ENCODE measurements at regions not wholly inside any gene's neighbourhood (a gene's known extent, or its start where the extent isn't known, plus 50 kb on each side); places are given as distances from the start of the nearest gene placed in this dataset.

DNA sequence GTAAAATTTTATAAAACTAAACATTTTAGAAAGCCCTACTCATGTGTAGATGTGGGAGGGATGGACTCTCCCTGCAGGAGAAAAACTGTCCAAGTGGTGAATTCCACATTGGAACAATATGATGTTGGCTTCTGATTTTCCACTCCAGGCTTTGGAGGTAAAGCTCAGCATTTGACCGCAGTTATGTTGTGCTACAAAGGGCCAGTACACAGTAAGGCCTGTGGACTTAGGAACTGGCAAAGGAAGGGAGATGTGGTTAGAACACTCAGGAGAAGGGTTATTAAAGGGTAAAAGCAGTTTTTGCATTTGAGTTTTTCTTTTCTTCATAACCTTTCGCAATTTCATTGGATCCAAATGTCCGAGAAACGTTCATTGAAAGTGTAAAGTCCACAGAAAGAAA lies 150.3 kb upstream of the SASH1 start:
- no peak overlapping the region for H3K4me3 ChIP-seq (ENCODE audit: low read depth, low read length)
- TF ChIP-seq, protein P1, sequence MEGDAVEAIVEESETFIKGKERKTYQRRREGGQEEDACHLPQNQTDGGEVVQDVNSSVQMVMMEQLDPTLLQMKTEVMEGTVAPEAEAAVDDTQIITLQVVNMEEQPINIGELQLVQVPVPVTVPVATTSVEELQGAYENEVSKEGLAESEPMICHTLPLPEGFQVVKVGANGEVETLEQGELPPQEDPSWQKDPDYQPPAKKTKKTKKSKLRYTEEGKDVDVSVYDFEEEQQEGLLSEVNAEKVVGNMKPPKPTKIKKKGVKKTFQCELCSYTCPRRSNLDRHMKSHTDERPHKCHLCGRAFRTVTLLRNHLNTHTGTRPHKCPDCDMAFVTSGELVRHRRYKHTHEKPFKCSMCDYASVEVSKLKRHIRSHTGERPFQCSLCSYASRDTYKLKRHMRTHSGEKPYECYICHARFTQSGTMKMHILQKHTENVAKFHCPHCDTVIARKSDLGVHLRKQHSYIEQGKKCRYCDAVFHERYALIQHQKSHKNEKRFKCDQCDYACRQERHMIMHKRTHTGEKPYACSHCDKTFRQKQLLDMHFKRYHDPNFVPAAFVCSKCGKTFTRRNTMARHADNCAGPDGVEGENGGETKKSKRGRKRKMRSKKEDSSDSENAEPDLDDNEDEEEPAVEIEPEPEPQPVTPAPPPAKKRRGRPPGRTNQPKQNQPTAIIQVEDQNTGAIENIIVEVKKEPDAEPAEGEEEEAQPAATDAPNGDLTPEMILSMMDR (IDR thresholded peaks at IDR 0.05; ENCODE audit: low read depth, low read length, missing control alignments) = no peak
- no peak for DNase-seq (ENCODE audit: low read depth)

DNA sequence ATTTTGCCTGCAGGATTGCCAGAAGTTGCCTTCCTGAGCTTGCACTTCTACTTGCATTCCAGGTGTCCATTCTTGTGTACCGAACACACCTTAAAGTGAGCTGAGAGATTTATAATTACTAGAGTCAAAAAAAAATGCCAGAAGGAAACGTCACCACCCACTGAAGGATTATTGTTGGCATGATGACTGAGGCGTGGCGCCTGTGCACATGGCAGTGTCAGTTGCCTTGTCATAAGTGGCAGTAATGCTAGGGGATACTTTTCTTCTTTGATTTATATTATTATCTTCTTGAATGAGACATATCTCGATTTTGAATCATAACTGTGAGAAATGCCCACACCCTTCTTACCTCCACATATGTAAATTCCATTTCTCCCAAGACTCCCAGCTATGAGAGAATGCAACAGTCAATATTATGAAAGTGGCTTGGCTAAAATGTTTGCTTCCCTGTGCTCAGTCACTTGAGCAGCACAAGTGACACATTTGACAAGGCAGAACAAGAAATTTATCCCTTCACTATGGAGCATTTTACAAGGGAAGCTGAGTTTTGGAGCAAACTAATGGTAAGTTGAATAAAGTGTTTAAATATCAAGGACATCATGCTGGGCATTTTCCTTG lies 149.5 kb upstream of the SASH1 start:
- TF ChIP-seq, protein P1 (IDR thresholded peaks at IDR 0.05; ENCODE audit: low read depth, low read length, missing control alignments) = no peak

DNA sequence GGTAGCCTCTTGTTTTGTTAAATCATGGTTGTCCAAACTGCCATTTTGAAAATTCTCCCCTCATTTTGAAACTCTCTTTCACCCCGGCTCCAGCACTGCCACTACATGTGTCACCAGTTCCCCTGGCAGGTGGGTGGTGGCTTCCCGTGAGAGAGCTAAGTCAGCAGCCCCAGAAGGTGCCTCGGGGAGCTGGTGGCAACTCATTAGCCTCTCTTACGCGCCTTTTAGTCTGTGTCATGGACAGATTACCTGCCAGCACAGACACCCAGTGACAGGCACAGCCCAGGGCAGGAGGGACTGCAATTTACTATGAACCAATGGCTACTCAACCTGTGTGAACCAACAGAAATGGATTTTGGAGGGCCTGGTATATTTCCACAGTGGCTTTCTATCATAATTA lies 147.1 kb upstream of the SASH1 start:
- DNase-seq (ENCODE audit: low read depth) = no peak
- TF ChIP-seq, protein P1 (IDR thresholded peaks at IDR 0.05; ENCODE audit: low read depth, low read length, missing control alignments) = no peak
- no peak overlapping the region for H3K4me3 ChIP-seq (ENCODE audit: low read depth, low read length)

More for the DNA sequence above, 149.5 kb upstream of the SASH1 start:
- H3K4me3 ChIP-seq (ENCODE audit: low read depth, low read length) = no peak overlapping the region
- no peak for DNase-seq (ENCODE audit: low read depth)

DNA sequence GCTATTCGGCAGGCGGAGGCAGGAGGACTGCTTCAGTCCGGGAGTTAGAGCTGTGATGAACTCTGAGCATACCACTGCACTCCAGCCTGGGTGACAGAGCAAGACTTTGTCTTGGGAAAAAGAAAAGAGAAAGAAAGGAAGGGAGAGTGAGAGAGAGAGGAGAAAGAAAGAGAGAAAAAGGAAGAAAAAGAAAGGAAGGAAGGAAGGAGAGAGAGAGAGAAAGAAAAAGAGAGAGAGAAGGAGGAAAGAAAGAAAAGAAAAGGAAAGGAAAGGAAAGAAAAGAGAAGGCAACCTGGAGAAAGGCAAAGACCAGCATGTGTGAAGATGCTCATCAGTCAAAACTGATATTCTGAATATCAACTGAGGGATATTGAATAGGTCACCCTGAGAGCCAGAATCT lies 143.1 kb upstream of the SASH1 start:
- DNase-seq (ENCODE audit: low read depth) = no peak
- no peak overlapping the region for H3K4me3 ChIP-seq (ENCODE audit: low read depth, low read length)
- TF ChIP-seq, protein P1 (IDR thresholded peaks at IDR 0.05; ENCODE audit: low read depth, low read length, missing control alignments) = no peak

DNA sequence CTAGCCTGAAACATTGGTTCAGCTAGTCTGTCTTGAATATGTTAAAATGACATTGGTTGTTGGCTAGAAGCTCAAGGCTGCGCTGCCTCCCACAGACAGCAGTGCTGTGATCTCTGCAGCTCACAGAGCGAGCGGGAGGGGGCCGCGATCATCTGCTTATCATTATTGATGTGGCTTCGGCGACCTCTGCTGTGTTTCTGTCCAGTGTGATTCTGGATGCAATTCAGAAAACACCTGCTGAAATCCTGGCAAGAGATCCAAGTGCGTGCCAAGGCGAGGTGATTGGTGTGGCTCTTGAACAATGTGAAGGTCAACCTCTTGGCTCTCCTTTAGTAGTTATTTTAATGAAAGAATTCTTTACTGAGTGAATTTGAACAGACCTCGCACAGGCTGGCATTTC lies 142.3 kb upstream of the SASH1 start:
- TF ChIP-seq, protein P1 (IDR thresholded peaks at IDR 0.05; ENCODE audit: low read depth, low read length, missing control alignments) = no peak
- no peak overlapping the region for H3K4me3 ChIP-seq (ENCODE audit: low read depth, low read length)
- no peak for DNase-seq (ENCODE audit: low read depth)

DNA sequence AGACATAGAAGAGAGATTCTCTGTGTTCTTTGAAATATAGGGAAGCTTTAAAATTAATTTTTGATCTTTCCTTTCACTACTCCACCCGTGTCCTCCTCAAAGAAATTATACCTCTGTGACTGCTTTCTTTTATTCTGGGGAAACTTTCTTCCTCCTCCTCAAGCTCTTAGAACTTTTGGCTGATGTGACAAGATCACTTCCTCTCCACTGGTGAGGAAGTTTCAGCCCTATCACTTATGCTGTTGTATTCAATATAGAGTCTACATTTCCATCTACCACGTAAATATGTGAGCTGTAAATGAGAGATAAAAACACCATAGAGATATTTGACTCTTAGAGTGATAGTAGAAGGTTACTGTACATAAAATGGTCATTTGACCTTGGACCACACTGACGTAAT lies 141.9 kb upstream of the SASH1 start:
- DNase-seq (ENCODE audit: low read depth) = no peak
- TF ChIP-seq, protein P1 (IDR thresholded peaks at IDR 0.05; ENCODE audit: low read depth, low read length, missing control alignments) = no peak
- no peak overlapping the region for H3K4me3 ChIP-seq (ENCODE audit: low read depth, low read length)

DNA sequence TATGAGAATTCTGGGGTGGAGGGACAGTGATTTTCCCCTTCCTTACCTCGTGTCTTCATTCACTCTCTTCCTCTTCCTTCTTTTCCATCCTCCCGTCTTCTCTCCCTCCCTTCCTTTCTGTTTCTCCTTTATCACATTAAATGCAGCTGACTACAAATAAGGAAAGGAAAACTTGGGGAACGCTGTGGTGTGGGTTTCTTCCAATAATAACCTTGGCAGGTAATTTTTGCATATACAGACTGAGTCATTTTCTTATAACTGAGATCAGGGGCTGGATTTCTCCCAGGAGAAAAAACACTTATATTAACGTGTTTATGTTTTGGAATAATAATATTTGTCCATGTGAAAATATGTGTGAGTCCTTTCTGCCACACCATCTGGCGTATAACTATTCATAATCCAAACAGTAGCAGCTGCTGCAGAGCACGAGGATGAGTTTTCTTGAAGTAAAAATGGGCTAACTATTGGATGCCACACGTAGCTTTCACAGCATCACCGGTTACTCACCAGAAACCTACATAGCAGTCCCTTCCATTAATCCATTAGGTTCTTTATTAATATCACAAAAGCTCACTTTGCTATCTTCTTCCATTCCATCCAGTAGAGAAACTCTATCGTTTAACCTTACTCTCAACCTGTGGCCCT lies 139.2 kb upstream of the SASH1 start:
- TF ChIP-seq, protein P1 (IDR thresholded peaks at IDR 0.05; ENCODE audit: low read depth, low read length, missing control alignments) = no peak
- H3K4me3 ChIP-seq (ENCODE audit: low read depth, low read length) = no peak overlapping the region
- DNase-seq (ENCODE audit: low read depth) = no peak

All from GM12864 (cell line).